ENCODE measurements at regions not wholly inside any gene's neighbourhood (a gene's known extent, or its start where the extent isn't known, plus 50 kb on each side); places are given as distances from the start of the nearest gene placed in this dataset.

- no peak for TF ChIP-seq POLR2AphosphoS5 (IDR thresholded peaks at IDR 0.05)
- TF ChIP-seq CTCF (IDR thresholded peaks at IDR 0.05), result no peak
Measured at GRCh38 chr4:3877236-3877635, 111.1 kb downstream of the ADRA2C start.

Data from prostate gland (tissue), 2 donors.